Ishikawa (cell line): ENCODE measurements at regions not wholly inside any gene's neighbourhood (a gene's known extent, or its start where the extent isn't known, plus 50 kb on each side); places are given as distances from the start of the nearest gene placed in this dataset.

Experiments used
- CEBPB ChIP-seq: IDR thresholded peaks from 2 replicates; pipeline ENCODE4 v1.6.1; 2012
- CREB1 ChIP-seq: IDR thresholded peaks from 2 replicates; pipeline ENCODE4 v1.6.1; 2012; ENCODE audit warnings: low read depth
- EGR1 ChIP-seq: IDR thresholded peaks from 2 replicates; pipeline ENCODE4 v1.6.1; 2012
- EP300 ChIP-seq: IDR thresholded peaks from 2 replicates; pipeline ENCODE4 v1.6.1; 2012; ENCODE audit warnings: borderline replicate concordance
- FOXM1 ChIP-seq: IDR thresholded peaks from 2 replicates; pipeline ENCODE4 v1.6.1; 2012; ENCODE audit warnings: low read depth, borderline replicate concordance
- MAX ChIP-seq: IDR thresholded peaks from 2 replicates; pipeline ENCODE4 v1.6.1; 2012
- NFIC ChIP-seq: IDR thresholded peaks from 2 replicates; pipeline ENCODE4 v1.6.1; 2012
- RAD21 ChIP-seq: IDR thresholded peaks from 2 replicates; pipeline ENCODE4 v1.6.1; 2012; ENCODE audit warnings: low read depth
- REST ChIP-seq: IDR thresholded peaks from 2 replicates; pipeline ENCODE4 v1.6.1; 2012; ENCODE audit warnings: low read depth, mild to moderate bottlenecking
- TAF1 ChIP-seq: IDR thresholded peaks from 2 replicates; pipeline ENCODE4 v1.6.1; 2012; ENCODE audit warnings: low read depth, mild to moderate bottlenecking
- TCF12 ChIP-seq: IDR thresholded peaks from 2 replicates; pipeline ENCODE4 v1.6.1; 2012; ENCODE audit warnings: low read depth
- TEAD4 ChIP-seq: IDR thresholded peaks from 2 replicates; pipeline ENCODE4 v1.6.1; 2012
- USF1 ChIP-seq: IDR thresholded peaks from 2 replicates; pipeline ENCODE4 v1.6.1; 2012
- YY1 ChIP-seq: IDR thresholded peaks from 2 replicates; pipeline ENCODE4 v1.6.1; 2012; ENCODE audit warnings: low read depth
- ZBTB7A ChIP-seq: IDR thresholded peaks from 2 replicates; pipeline ENCODE4 v1.6.1; 2012; ENCODE audit warnings: low read depth

- no peak for TF ChIP-seq FOXM1
- TF ChIP-seq ZBTB7A: no peak
- TF ChIP-seq USF1: no peak
- TF ChIP-seq TCF12: no peak
- no peak for TF ChIP-seq CEBPB
- TF ChIP-seq MAX: no peak
- TF ChIP-seq YY1: no peak
- no peak for TF ChIP-seq REST
- no peak for TF ChIP-seq CREB1
- no peak for TF ChIP-seq EGR1
- no peak for TF ChIP-seq RAD21
- TF ChIP-seq NFIC: no peak
- TF ChIP-seq TAF1: no peak
- TF ChIP-seq EP300: no peak
- TF ChIP-seq TEAD4: no peak
These were observed 110.9 kb upstream of the CCDC196 start for GRCh38 chr14:66375046-66375964.

- TF ChIP-seq TCF12 (no peak), MAX (no peak), TEAD4 (no peak), FOXM1 (no peak), RAD21 (no peak), EGR1 (no peak), CEBPB (no peak), CREB1 (no peak), EP300 (no peak), REST (no peak), USF1 (no peak), NFIC (no peak), ZBTB7A (no peak), YY1 (no peak), TAF1 (no peak)
These were observed 108.6 kb upstream of the CCDC196 start for GRCh38 chr14:66377574-66377973.

GRCh38 chr14:66378712-66379505 lies 107.3 kb upstream of the CCDC196 start:
- no peak for TF ChIP-seq YY1
- no peak for TF ChIP-seq TEAD4
- TF ChIP-seq FOXM1: no peak
- no peak for TF ChIP-seq MAX
- no peak for TF ChIP-seq USF1
- no peak for TF ChIP-seq TCF12
- TF ChIP-seq REST: no peak
